HuH-7.5 (cell line): ENCODE measurements at regions not wholly inside any gene's neighbourhood (a gene's known extent, or its start where the extent isn't known, plus 50 kb on each side); places are given as distances from the start of the nearest gene placed in this dataset.

Source experiments
- DNase-seq: peaks from one replicate; pipeline ENCODE4 v3.0.0; 2011; ENCODE audit warnings: low spot score

DNA sequence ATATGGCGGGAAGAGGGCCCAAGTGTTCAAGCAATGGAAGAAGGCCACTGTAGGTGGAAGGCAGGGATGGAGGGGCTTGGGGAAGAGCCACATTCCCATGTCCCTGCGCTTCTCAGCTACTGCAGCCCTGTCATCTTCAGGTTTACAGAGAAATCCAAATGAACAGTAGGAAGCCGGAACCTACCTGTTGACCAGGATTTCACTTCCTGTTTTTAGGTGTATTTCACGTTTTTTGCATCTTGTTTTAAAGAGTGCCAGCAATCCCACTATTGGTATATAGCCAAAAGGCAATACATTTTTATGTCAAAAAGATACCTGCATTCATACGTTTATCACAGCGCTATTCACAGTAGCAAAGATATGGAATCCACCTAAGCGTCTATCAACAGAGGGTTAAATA lies 159.2 kb downstream of the SLC35B3 start:
- no peak for DNase-seq

DNA sequence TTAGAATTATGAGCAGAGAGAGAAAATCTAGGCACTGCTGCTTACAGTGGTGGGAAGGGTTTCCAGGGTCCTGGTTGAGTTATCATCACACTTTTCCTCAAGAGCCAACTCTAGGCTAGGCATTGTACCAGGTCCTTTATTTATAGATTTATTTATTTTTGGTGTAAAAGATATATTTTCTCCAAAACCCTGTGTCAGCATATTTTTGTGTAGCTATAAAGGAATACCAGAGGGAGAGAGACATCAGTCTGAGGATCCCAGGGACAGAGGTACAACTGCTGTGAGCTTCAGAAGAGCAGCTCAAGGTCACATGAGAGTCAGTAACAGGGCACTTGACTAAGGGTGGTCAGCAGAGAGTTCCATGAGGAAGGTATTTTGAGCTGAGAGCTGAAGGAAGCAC lies 159.7 kb downstream of the SLC35B3 start:
- no peak for DNase-seq

DNA sequence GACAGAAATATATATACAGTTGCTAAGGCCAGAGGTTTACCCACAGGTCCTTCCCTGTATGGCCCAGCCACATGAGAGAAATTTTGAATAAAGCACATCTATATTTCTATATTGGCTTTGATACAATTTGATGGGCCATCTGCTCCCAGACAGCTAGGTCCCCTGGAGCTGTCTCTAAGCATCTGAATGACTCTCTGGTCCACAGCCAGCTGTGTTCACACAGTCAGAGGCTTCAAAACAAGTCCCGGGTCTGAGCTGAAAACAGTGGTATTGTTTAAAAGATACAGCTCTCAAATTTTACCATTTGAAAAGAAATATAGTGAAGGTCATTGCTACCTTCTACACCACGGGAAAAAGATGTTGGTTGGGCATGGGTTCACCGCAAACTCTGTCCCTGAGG lies 161.1 kb downstream of the SLC35B3 start:
- no peak for DNase-seq

DNA sequence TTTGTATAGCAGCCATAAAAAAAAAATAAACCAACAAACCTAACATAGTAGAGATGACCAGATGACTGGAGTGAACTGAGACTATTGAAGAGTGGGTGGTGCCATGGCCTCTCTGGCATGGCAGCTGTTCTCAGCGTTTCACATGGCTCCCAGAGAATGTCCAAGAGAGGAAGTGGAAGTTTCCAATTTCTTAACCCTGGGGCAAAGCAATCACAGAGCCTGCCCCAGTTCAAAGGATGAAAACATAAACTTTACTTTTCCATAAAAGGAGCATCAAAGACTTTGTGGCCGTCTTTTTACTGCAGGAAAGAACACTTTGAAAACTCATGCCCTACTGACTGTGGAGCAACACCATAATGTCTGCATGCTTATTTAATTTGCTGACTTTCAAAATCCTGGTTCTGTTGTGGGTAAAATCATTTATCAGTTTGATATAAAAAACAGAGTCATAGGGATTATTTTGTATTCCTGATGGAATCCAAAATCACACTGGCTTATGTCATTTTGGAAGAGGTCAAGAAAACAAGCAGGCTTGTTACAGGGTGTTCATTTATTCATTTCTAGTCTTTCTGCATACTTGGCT lies 165.4 kb downstream of the SLC35B3 start:
- DNase-seq = no peak

DNA sequence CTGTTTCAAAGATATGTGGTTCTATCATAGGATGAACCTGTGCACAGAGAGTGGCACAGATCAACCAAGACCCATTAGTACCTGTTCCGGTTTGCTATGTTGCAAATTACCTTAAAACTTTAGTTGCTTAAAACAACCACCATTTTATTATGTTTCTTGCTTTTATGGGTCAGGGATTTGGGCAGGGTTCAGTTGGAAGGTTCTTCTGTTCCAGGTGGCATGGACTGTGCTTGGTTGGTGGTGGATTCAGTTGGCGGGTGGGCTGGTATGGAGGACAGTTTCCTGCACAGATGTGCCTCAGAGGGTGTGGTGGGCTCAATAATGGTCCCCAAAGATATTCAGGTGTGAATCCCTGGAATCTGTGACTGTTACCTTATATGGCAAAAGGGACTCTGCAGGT lies 166.3 kb downstream of the SLC35B3 start:
- DNase-seq = no peak

DNA sequence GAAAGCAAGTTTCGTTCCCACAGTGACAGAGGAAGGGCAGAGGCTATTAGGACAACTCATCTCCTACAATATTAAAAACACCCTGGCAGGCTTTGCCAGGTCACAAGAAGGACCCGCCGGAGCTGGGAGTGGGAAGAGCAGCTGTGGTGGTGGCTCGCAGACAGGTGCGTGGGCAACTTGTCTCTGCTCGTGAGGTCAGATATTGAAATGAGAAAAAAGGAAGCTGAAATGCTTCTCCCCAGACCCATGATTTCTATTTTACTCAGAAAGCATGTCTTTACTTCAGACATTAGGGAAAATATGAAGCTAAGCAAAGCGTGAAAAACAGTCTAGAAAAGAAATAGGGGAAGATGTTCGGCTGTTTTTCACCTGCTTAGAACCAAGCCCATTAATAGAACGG lies 166.3 kb upstream of the EEF1E1 start:
- no peak for DNase-seq

DNA sequence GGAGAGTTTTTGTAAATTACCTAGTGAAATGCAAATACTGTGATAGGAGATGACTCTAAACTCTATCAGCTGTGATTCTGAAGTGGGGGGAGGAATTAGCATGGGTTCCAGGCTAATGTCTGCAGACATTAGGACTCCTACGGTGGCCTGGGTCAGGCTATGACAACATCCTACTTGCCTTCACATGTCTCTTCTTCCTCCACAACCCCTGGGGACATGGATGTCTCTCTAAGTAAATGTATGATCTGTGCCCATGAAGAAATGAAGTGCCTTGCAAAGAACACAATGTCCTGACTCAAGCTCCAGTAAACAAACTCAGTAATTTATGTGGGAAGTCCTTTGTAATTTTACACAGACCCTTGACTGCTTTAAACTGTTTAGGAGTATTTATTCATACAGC lies 165.8 kb upstream of the EEF1E1 start:
- no peak for DNase-seq

DNA sequence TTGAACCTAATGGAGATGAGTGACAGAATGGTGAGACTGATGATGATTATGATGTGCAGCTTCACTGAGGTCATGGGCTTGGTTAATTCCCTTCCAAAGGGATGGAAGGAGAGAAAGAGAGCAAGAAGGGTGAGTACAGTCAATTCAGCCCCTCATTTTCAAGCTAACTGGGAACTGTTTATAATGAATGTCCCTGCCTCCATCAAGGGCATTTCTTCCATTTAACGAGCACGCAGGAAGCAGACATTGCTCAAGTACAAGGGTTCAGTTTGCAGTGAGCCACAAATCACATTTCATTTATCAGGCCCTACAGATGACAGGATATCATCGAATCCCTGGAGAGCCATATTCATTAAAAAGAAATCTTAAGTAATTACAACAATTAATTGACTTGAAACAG lies 158.3 kb upstream of the EEF1E1 start:
- DNase-seq = no peak

DNA sequence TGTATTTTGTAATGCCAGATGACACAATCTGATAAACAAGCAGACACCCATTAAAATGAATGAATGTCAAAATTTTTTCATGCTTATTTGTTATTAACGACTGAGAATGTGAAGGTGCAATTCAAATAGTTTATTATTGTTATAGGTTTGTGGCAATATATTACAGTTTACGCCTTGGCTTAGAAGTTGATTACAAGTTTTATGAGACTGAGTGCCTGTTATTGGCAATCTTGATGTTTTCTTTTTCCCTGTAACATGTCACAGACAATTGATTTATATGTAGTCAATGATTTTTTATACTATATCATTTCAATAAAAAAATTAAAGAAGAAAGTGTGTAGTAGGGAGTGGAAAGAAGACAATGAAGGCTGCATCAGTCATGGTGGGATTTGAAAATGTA lies 144.1 kb upstream of the EEF1E1 start:
- DNase-seq = no peak

DNA sequence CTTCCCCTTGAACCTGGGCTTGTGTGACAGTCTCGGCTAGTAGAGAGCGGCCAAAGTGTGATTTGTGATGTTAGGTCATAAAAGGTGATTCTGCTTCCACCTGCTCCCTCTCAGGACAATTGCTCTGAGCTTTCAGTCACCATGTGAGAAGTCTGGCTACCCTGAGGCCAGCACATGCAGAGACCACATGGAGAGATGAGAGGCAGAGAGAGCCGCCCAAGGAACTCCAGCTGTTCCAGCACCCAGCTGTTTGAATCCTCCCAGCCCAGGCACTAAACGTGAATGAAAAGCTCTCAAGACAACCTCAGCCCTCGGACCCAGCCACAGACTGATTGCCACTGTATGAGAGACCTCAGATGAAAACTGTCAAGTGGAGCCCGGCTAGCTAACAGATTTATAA lies 143.4 kb upstream of the EEF1E1 start:
- DNase-seq = no peak

DNA sequence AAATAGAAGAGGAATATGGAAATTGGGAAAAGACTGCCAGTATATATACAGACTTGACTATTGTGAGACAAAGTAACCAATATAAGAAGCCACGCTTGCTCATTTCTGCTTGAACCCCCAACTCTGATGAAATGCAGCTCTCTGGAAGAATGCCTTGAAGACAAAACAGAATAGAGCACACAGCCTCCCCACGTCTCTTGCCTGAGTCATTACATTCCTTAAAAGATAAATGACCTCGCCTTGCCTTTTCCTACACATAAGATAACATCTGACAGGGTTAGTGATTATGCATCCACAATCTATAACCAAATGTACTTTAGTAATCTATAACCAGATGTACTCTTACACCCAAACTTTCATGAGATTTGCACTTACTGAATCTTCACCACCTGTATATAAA lies 141.1 kb upstream of the EEF1E1 start:
- no peak for DNase-seq

DNA sequence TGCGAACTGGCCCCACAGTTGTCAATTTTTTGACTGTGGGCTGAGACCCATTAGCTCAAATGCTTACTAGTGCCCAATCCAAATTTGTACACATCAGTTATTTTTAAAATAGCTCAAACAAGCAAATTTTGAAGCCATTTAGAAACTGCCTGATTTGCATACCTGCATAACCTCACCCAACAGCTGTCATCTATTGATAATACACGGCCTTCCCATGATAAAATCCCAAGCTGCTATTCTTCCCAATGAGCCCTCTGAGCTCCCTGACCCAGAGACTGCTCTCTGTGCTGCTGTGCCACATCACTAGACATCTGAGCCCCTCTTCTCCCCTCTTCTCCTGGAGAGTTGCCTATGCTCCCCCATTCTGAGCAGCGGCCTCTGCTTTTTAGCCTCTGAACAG lies 140.5 kb upstream of the EEF1E1 start:
- DNase-seq = no peak

DNA sequence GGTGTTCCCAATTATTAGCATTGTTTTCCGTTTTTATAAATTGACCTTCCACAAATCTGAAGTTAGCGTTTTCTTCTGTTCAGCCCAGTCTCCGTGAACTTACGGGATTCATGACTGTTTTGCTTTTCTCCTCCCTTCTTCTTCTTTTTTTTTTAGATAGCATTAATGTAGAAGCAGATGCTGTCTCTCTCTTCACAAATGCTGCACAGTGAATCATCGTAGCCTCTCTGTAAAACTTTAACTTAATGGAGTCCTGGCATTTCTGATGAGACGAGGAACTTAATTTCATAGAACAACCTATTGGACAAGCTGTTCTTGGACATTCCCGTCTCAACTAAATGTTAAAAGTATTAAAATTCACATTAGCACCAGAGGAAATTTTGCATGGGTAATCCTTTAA lies 138.0 kb upstream of the EEF1E1 start:
- no peak for DNase-seq

DNA sequence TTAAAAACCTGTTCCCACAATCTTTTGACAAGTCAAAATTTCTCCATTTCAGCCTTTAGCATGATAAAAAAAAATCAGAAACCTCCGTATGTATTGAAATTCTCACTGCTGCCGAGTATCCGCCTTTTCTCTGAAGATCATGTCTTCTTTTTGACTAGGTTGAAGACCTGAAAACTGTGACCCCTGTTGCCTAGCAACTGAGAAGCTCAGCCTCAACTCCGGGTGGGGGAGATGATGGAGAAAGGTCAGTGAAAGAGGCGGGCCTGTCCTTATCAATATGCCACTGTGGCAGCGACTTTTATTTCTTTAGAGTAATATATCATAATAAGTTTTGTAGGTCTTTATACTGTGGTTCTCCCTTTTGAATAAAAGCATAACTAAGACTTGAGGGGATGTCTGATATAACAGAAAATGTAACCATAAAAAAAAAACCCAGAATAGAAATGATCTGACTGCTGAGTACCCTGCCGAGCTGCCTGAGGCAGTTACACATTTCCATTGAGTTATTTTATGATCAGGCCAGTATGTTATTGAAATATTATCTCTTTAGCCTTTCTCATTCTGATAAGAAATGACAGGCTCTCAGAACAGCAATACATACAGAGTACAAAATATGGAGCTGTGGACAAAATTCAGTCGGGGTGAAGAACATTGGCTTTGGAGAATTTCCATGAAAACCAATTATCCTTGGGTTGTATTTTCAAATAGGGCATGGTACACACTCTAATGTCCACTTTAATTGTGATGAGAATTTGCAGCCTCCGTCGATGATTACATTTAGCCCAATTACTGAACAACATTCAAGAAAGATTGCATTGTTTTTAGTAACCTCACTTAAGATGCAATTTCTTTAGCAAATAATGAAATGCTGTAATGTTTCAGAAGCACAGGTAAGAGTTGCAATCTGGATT lies 136.7 kb upstream of the EEF1E1 start:
- no peak for DNase-seq

DNA sequence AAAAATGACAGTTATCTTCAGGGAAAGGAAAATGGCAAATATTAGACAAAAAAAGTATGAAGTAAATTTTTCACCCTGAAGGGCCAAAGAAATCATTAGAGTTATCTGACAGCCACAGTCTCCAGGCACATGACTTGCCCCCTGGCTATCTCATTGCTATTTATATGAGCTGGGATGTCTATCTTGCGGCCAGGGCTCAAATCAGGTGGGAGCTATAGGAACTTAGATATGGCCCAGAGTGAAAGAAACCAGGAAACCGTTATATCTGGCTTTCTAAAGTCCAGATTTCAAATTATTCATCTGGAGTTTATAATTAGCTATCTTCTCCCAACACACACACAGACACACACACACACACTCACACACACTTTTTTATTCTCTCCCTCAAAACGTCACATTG lies 135.3 kb upstream of the EEF1E1 start:
- no peak for DNase-seq

DNA sequence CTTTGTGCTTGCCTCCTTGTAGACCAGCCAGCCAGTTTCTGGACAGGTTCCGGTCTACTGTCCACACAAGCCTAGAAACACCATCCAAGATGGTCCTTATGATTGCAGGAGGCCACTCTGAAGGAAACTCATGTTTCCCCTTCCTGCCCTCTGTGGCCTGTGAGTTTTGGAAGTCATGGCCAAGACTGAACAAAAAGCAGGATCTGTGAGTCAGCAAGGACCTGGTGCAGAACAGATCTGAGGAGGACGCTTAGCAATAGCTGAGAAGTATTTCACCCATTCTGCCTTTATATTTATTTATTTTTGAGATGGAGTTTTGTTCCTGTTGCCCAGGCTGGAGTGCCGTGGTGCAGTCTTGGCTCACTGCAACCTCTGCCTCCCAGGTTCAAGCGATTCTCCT lies 134.6 kb upstream of the EEF1E1 start:
- DNase-seq = no peak

DNA sequence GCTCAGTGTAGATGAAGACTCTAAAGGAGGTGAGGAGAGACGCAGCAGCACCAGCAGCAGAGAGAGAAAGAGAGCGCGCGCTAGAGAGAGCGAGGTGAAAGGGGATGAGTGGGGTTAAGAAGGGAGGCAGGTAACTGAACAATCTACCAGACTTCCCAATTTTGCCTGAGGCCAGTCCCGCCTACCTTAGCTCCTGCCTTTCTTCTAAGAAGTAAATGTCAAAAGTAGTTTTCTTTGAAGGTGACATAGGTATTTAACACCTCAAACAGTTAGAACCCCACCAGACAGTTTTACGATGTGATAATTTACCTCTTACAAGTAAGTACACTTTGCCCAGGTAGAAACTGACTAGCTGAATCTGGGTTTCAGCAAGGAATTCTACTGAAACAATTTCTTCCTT lies 132.0 kb upstream of the EEF1E1 start:
- no peak for DNase-seq

DNA sequence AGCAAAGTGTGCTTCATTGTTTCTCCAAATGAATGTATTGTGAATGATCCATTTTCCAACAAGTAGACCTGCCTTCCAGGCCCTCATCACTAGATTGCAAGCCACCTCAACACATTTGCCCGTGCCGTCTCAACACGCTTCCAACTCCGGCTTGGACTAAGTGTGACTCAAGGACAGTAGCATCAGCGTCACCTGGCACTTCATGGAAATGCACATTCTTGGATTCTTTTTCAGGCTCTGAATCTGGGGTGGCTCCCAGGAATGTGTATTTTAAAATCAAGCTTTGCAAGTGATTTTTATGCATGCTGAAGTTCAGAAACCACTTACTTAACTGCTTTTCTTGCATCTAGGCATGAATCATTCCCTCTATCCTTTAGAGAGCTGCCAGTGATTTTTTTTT lies 129.6 kb upstream of the EEF1E1 start:
- DNase-seq = no peak

DNA sequence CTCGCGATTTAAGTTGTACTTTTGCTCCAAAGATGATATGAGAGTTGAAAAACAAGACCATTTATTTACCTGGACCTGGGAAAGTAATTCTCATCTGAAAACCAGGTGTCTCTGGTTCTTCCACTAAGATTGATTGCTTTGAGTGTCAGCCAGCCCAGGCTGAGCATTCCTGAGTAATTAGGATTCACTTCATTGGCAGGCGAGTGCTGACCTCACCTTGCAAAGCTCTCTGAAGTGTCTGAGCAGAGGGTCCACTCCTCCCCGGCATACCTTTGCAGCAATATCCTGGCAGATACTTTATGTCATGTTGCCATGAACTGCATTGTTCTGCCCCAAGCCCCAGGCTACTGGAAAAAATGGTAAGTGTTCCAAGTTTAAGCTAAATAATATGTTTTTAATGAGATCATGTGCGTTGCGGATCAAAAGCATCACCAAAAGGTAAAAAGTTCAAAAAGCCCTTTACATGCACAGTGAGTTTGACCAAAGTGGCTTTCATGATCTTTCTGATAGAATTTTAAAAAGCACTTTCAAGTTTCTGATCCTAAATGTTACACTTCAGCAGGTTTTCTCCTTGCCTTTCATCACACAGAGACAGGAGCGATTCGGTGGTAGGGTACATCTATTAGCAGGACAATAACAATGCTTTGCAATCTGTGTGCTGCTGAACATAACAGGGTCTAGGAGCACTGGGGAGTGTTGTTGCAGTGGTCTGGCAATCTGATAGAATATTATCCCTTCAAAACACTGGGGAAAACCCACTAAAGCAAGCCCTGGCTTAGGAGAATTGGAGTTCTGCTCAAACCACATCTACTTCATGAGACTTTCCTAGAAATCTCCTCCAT lies 127.8 kb upstream of the EEF1E1 start:
- no peak for DNase-seq

DNA sequence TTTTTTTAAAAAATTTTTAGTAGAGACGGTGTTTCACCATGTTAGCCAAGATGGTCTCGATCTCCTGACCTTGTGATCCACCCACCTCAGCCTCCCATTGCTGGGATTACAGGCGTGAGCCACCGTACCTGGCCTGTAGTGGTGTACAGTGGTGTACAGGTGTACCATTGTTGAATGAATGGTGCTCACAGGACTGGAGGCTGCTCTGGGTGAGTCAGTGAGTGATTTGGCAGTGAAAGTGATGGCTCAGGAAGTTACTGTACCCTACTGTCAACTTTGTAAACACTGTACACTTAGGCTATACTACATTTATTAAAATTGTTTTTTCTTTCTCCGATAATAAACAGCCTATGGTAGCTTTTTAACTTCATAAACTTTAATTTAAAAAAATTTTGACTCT lies 122.8 kb upstream of the EEF1E1 start:
- DNase-seq = no peak

DNA sequence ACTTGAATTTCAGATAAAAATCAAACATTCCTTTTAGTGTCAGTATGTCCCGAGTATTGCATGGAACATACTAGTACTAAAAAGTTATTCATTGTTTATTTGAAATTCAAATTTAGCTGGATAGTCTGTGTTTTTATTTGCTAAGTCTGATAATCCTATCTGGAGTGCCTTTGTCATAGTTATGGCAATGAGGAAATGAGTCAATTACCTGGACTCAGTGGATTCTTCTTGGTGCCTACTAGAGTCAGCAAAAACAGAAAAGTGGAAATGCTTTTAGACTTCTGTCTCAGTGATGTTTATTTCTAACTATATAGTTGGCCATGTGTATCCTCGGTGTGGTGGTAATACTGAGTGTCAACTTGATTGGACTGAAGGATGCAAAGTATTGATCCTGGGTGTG lies 121.3 kb upstream of the EEF1E1 start:
- DNase-seq = no peak

DNA sequence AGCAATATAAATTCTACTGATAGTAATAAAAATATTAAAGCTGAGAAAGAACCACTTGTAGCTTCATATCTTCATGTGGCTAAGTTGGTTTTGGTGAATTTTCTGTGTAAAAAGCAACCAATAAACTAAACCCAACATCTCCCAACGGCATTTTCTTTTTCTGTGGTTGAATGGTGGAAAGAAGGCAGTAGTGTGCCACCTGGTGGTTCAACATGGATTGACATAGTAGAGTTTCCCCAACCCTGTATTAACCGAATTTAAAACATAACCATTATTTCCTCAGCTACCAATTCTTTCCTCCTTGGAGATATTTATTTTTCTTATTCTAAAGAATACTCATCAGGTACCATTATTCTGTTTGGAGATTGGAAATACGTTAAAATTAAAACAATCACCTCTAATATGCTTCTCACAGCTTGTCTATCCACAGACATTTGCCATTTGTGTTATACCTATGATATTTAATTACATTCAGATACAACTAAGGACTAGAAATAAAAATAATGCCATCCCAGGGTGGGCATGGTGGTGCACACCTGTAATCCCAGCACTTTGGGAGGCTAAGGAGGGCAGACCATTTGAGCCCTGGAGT lies 117.1 kb upstream of the EEF1E1 start:
- no peak for DNase-seq

DNA sequence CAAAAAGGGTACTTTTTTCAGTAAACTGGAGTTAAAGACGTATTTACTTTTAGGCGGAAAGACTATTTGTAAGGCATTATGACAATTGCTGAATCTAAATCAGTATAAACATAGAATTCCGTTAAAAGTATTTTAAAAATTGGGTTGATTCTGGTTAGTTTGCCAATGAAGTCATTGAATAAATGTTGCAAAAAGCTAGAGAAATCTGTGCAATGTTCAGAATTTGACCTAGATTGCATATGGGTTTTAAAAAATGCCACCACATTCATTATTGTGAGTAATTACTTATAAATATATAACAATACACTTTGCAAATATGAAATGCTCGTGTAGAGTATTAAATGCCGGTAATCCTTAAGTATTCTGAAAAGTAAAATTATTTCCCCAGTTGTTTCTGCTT lies 116.5 kb upstream of the EEF1E1 start:
- DNase-seq = no peak
